ENCODE measurements at regions not wholly inside any gene's neighbourhood (a gene's known extent, or its start where the extent isn't known, plus 50 kb on each side); places are given as distances from the start of the nearest gene placed in this dataset.

DNA sequence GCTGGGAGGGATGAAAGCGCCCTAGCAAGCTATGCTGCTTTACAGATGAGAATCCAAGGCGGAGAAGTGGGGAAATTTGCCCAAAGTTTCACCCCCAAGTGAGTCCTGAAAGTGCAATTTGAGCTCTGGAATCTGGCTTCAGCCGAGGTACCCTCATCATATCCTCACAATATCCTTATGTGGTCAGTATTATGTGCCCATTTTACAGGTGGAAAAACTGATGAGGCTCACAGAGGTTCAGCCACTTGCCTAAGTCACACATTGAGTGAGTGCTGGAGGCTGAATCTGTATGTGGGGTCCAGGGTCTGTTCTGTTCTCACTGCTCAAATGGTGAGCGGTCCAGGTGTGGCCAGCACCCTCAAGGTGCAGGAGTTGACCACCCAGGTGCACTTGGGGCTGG lies 85.3 kb downstream of the MATN1 start:
- no peak overlapping the region for H3K4me3 ChIP-seq (ENCODE audit: low read depth in 1 of 2, low read length in 2 of 2)
- H3K36me3 ChIP-seq (ENCODE audit: control insufficient read depth in 1 of 2, insufficient read depth in 2 of 2, low read length in 2 of 2) = no peaks in the 10 kb centered on the region
- H3K27me3 ChIP-seq (ENCODE audit: control insufficient read depth in 1 of 2, insufficient read depth in 2 of 2, low read length in 2 of 2) = peaks cover 4 to 16% of the 10 kb centered on the region in 2 donors
- H3K4me1 ChIP-seq (ENCODE audit: control insufficient read depth in 1 of 2, insufficient read depth in 2 of 2, low read length in 2 of 2) = no peaks in the 10 kb centered on the region
- no peak overlapping the region for H3K9ac ChIP-seq (ENCODE audit: low read depth in 1 of 2, low read length in 2 of 2)
- no peaks in the 10 kb centered on the region for H3K9me3 ChIP-seq (ENCODE audit: control insufficient read depth in 1 of 2, low read length in 2 of 2)
- no peak overlapping the region for H3K27ac ChIP-seq (ENCODE audit: low read depth, low read length)

DNA sequence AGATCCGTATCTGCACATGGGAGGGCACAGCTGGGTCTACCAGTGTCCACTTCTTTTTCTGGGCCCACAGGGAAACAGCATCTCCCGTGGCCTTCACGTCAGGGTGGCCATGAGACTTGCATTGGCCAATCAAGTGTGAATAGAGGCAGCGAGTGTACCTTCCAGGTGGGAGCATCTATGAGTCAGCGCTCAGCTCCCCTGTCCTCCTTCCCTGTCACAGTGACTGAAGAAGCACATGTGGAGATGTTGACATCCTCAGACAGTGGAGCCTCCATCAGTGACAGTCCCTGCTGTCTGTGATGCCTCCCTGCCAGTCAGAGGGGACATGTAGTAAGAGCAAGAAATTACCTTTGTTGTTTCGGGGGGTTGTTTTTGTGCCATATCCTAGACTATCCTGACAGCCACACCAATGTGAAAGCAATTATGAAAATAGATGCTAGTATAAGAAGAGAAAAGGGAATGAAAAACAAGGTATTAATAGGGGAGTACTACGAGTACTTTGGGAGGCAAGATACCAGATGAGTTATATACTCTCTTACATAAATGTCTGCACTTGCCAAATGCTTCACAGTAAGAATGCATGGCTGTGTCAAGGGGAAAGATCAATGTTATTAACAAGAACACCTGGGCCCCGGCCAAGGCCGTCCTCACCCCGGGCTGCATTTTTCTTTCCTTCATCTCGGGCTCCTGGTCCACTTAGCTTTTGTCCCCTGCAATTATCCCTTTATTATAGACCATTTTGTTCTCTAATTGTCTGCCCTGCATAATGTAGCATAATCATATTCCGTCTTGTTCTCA lies 86.0 kb downstream of the MATN1 start:
- no peak overlapping the region for H3K27ac ChIP-seq (ENCODE audit: low read depth, low read length)
- no peaks in the 10 kb centered on the region for H3K9me3 ChIP-seq (ENCODE audit: control insufficient read depth in 1 of 2, low read length in 2 of 2)
- peaks cover 4 to 10% of the 10 kb centered on the region in 2 donors for H3K27me3 ChIP-seq (ENCODE audit: control insufficient read depth in 1 of 2, insufficient read depth in 2 of 2, low read length in 2 of 2)
- H3K9ac ChIP-seq (ENCODE audit: low read depth in 1 of 2, low read length in 2 of 2) = no peak overlapping the region
- no peaks in the 10 kb centered on the region for H3K36me3 ChIP-seq (ENCODE audit: control insufficient read depth in 1 of 2, insufficient read depth in 2 of 2, low read length in 2 of 2)
- no peak overlapping the region for H3K4me3 ChIP-seq (ENCODE audit: low read depth in 1 of 2, low read length in 2 of 2)
- H3K4me1 ChIP-seq (ENCODE audit: control insufficient read depth in 1 of 2, insufficient read depth in 2 of 2, low read length in 2 of 2) = no peaks in the 10 kb centered on the region

GRCh38 chr1:30636621-30637020 lies 86.8 kb downstream of the MATN1 start:
- H3K27ac ChIP-seq (ENCODE audit: low read depth, low read length) = no peak overlapping the region

DNA sequence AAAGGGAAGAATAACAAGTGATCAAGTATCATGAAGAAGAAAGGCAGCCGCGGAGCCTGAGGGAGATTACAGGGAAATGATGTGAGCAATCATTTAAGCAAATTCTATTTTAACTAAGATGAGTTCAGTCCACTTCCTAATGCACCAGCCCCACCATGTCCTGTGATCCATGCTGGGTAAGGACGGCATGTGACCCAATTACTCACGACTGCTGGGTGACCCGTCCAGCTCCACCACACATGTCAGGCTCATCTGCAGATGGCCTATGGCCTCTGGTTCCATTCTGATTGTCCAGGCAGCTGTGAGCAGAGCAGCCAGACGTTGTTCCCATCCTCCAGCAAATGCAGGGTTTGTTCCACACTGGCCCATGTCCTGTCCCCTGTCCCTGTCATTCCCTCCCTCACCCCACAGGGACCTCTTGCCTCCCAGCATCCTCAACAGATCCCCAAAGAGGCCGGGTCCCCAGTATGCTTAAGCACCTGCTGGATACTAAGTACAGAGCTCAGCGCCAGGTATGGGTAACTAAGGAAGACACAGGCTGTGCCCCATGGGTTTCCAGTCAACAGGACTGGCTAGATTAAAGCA lies 87.9 kb downstream of the MATN1 start:
- H3K4me1 ChIP-seq (ENCODE audit: control insufficient read depth in 1 of 2, insufficient read depth in 2 of 2, low read length in 2 of 2) = no peaks in the 10 kb centered on the region
- no peak overlapping the region for H3K27ac ChIP-seq (ENCODE audit: low read depth, low read length)
- H3K9me3 ChIP-seq (ENCODE audit: control insufficient read depth in 1 of 2, low read length in 2 of 2) = no peaks in the 10 kb centered on the region
- peaks cover 4% of the 10 kb centered on the region in 2 donors for H3K27me3 ChIP-seq (ENCODE audit: control insufficient read depth in 1 of 2, insufficient read depth in 2 of 2, low read length in 2 of 2)
- no peaks in the 10 kb centered on the region for H3K36me3 ChIP-seq (ENCODE audit: control insufficient read depth in 1 of 2, insufficient read depth in 2 of 2, low read length in 2 of 2)
- no peak overlapping the region for H3K9ac ChIP-seq (ENCODE audit: low read depth in 1 of 2, low read length in 2 of 2)
- no peak overlapping the region for H3K4me3 ChIP-seq (ENCODE audit: low read depth in 1 of 2, low read length in 2 of 2)

More at GRCh38 chr1:30636621-30637020, 86.8 kb downstream of the MATN1 start:
- Histone ChIP-seq H3K36me3 (ENCODE audit: control insufficient read depth in 1 of 2, insufficient read depth in 2 of 2, low read length in 2 of 2) (no peaks in the 10 kb centered on the region), H3K9ac (ENCODE audit: low read depth in 1 of 2, low read length in 2 of 2) (no peak overlapping the region), H3K9me3 (ENCODE audit: control insufficient read depth in 1 of 2, low read length in 2 of 2) (no peaks in the 10 kb centered on the region), H3K27me3 (ENCODE audit: control insufficient read depth in 1 of 2, insufficient read depth in 2 of 2, low read length in 2 of 2) (peaks cover 4% of the 10 kb centered on the region in 2 donors), H3K4me1 (ENCODE audit: control insufficient read depth in 1 of 2, insufficient read depth in 2 of 2, low read length in 2 of 2) (no peaks in the 10 kb centered on the region), H3K4me3 (ENCODE audit: low read depth in 1 of 2, low read length in 2 of 2) (no peak overlapping the region)

GRCh38 chr1:30634507-30634906 lies 88.9 kb downstream of the MATN1 start:
- Histone ChIP-seq H3K27ac (ENCODE audit: low read depth, low read length) (no peak overlapping the region), H3K27me3 (ENCODE audit: control insufficient read depth in 1 of 2, insufficient read depth in 2 of 2, low read length in 2 of 2) (peaks cover 4% of the 10 kb centered on the region in 2 donors)

DNA sequence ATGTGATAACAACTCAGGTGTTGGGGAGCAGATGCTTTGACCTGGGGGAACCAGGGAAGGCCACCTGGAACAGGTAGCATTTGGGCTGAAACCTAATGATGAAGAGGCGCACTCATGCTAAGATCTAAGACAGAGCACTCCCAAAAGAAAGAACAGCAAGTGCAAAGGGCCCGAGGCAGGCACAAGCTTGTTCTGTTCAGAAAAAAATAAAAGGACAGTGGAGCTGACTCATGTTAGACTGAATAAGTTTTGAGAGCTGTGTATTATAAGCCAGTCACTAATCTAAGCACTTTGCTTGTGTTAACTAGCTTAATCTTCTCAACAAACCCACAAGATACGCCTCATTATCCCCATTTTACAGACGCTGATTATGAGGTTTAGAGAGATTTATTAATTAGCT lies 90.1 kb downstream of the MATN1 start:
- H3K27me3 ChIP-seq (ENCODE audit: control insufficient read depth in 1 of 2, insufficient read depth in 2 of 2, low read length in 2 of 2) = peaks cover 4% of the 10 kb centered on the region in 2 donors

More at GRCh38 chr1:30634507-30634906, 88.9 kb downstream of the MATN1 start:
- Histone ChIP-seq H3K4me1 (ENCODE audit: control insufficient read depth in 1 of 2, insufficient read depth in 2 of 2, low read length in 2 of 2) (no peaks in the 10 kb centered on the region), H3K9me3 (ENCODE audit: control insufficient read depth in 1 of 2, low read length in 2 of 2) (no peaks in the 10 kb centered on the region), H3K4me3 (ENCODE audit: low read depth in 1 of 2, low read length in 2 of 2) (no peak overlapping the region), H3K9ac (ENCODE audit: low read depth in 1 of 2, low read length in 2 of 2) (no peak overlapping the region), H3K36me3 (ENCODE audit: control insufficient read depth in 1 of 2, insufficient read depth in 2 of 2, low read length in 2 of 2) (no peaks in the 10 kb centered on the region)

GRCh38 chr1:30632481-30632880 lies 90.9 kb downstream of the MATN1 start:
- peaks cover 4 to 7% of the 10 kb centered on the region in 2 donors for H3K27me3 ChIP-seq (ENCODE audit: control insufficient read depth in 1 of 2, insufficient read depth in 2 of 2, low read length in 2 of 2)
- H3K4me3 ChIP-seq (ENCODE audit: low read depth in 1 of 2, low read length in 2 of 2) = no peak overlapping the region
- H3K9me3 ChIP-seq (ENCODE audit: control insufficient read depth in 1 of 2, low read length in 2 of 2) = peaks cover 0 to 6% of the 10 kb centered on the region in 2 donors
- no peaks in the 10 kb centered on the region for H3K36me3 ChIP-seq (ENCODE audit: control insufficient read depth in 1 of 2, insufficient read depth in 2 of 2, low read length in 2 of 2)
- H3K27ac ChIP-seq (ENCODE audit: low read depth, low read length) = no peak overlapping the region
- no peak overlapping the region for H3K9ac ChIP-seq (ENCODE audit: low read depth in 1 of 2, low read length in 2 of 2)
- no peaks in the 10 kb centered on the region for H3K4me1 ChIP-seq (ENCODE audit: control insufficient read depth in 1 of 2, insufficient read depth in 2 of 2, low read length in 2 of 2)

More for the DNA sequence above, 90.1 kb downstream of the MATN1 start:
- no peak overlapping the region for H3K4me3 ChIP-seq (ENCODE audit: low read depth in 1 of 2, low read length in 2 of 2)
- no peaks in the 10 kb centered on the region for H3K36me3 ChIP-seq (ENCODE audit: control insufficient read depth in 1 of 2, insufficient read depth in 2 of 2, low read length in 2 of 2)
- no peaks in the 10 kb centered on the region for H3K9me3 ChIP-seq (ENCODE audit: control insufficient read depth in 1 of 2, low read length in 2 of 2)
- H3K4me1 ChIP-seq (ENCODE audit: control insufficient read depth in 1 of 2, insufficient read depth in 2 of 2, low read length in 2 of 2) = no peaks in the 10 kb centered on the region
- no peak overlapping the region for H3K9ac ChIP-seq (ENCODE audit: low read depth in 1 of 2, low read length in 2 of 2)
- no peak overlapping the region for H3K27ac ChIP-seq (ENCODE audit: low read depth, low read length)

- H3K9me3 ChIP-seq (ENCODE audit: control insufficient read depth in 1 of 2, low read length in 2 of 2) = peaks cover 2 to 10% of the 10 kb centered on the region in 2 donors
- no peaks in the 10 kb centered on the region for H3K36me3 ChIP-seq (ENCODE audit: control insufficient read depth in 1 of 2, insufficient read depth in 2 of 2, low read length in 2 of 2)
- no peak overlapping the region for H3K4me3 ChIP-seq (ENCODE audit: low read depth in 1 of 2, low read length in 2 of 2)
- peaks cover 3 to 4% of the 10 kb centered on the region in 2 donors for H3K27me3 ChIP-seq (ENCODE audit: control insufficient read depth in 1 of 2, insufficient read depth in 2 of 2, low read length in 2 of 2)
- H3K27ac ChIP-seq (ENCODE audit: low read depth, low read length) = no peak overlapping the region
- H3K9ac ChIP-seq (ENCODE audit: low read depth in 1 of 2, low read length in 2 of 2) = no peak overlapping the region
- H3K4me1 ChIP-seq (ENCODE audit: control insufficient read depth in 1 of 2, insufficient read depth in 2 of 2, low read length in 2 of 2) = no peaks in the 10 kb centered on the region
Observed at GRCh38 chr1:30631700-30632099, 91.7 kb downstream of the MATN1 start.

DNA sequence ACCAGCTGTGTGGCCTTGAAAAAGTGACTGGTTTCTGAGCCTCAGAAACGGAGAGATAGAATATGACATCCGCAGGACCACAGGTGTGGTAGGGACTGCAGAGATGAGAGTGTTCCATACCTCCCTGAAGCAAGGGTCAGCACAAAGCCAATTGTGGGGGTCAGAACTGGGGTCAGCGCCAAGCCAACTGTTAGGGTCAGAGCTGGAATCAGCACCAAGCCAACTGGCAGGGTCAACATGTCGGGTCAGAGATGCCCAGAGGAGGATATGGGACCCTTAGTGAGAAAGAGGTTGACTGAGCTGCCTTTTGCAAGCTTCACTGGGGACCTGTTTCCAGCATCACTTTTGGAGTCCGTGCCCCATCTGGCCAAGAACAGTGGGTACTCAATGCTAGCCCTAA lies 93.9 kb downstream of the MATN1 start:
- peaks cover under 1 to 3% of the 10 kb centered on the region in 2 donors for H3K27me3 ChIP-seq (ENCODE audit: control insufficient read depth in 1 of 2, insufficient read depth in 2 of 2, low read length in 2 of 2)
- peaks cover 2 to 10% of the 10 kb centered on the region in 2 donors for H3K9me3 ChIP-seq (ENCODE audit: control insufficient read depth in 1 of 2, low read length in 2 of 2)
- H3K4me3 ChIP-seq (ENCODE audit: low read depth in 1 of 2, low read length in 2 of 2) = no peak overlapping the region
- no peak overlapping the region for H3K27ac ChIP-seq (ENCODE audit: low read depth, low read length)
- no peaks in the 10 kb centered on the region for H3K4me1 ChIP-seq (ENCODE audit: control insufficient read depth in 1 of 2, insufficient read depth in 2 of 2, low read length in 2 of 2)
- no peak overlapping the region for H3K9ac ChIP-seq (ENCODE audit: low read depth in 1 of 2, low read length in 2 of 2)
- H3K36me3 ChIP-seq (ENCODE audit: control insufficient read depth in 1 of 2, insufficient read depth in 2 of 2, low read length in 2 of 2) = no peaks in the 10 kb centered on the region

GRCh38 chr1:30627994-30628393 lies 95.4 kb downstream of the MATN1 start:
- Histone ChIP-seq H3K9ac (ENCODE audit: low read depth in 1 of 2, low read length in 2 of 2) (no peak overlapping the region), H3K4me3 (ENCODE audit: low read depth in 1 of 2, low read length in 2 of 2) (no peak overlapping the region), H3K4me1 (ENCODE audit: control insufficient read depth in 1 of 2, insufficient read depth in 2 of 2, low read length in 2 of 2) (no peaks in the 10 kb centered on the region), H3K36me3 (ENCODE audit: control insufficient read depth in 1 of 2, insufficient read depth in 2 of 2, low read length in 2 of 2) (no peaks in the 10 kb centered on the region), H3K9me3 (ENCODE audit: control insufficient read depth in 1 of 2, low read length in 2 of 2) (peaks cover 9 to 20% of the 10 kb centered on the region in 2 donors), H3K27ac (ENCODE audit: low read depth, low read length) (no peak overlapping the region), H3K27me3 (ENCODE audit: control insufficient read depth in 1 of 2, insufficient read depth in 2 of 2, low read length in 2 of 2) (peaks cover 0 to 3% of the 10 kb centered on the region in 2 donors)

All from duodenal mucosa (tissue), 2 donors.